GM12873 (cell line): ENCODE measurements at regions not wholly inside any gene's neighbourhood (a gene's known extent, or its start where the extent isn't known, plus 50 kb on each side); places are given as distances from the start of the nearest gene placed in this dataset.
A peak's percentile ranks its signal among the peaks of the same experiment; 100 is the strongest.

ENCODE experiments used
- CTCF ChIP-seq: IDR thresholded peaks from 2 replicates; pipeline ENCODE4 v1.5.1; 2012; ENCODE audit warnings: low read depth, mild to moderate bottlenecking, moderate library complexity, low read length, control low read depth; ENCODE audit not compliant: insufficient read depth; ENCODE audit errors: missing control alignments

- no peak for TF ChIP-seq CTCF
Observed at GRCh38 chr12:31817120-31817519, 88.3 kb upstream of the AMN1 start.

GRCh38 chr12:31815096-31815495 is 86.3 kb upstream of the AMN1 start:
- no peak for TF ChIP-seq CTCF

DNA sequence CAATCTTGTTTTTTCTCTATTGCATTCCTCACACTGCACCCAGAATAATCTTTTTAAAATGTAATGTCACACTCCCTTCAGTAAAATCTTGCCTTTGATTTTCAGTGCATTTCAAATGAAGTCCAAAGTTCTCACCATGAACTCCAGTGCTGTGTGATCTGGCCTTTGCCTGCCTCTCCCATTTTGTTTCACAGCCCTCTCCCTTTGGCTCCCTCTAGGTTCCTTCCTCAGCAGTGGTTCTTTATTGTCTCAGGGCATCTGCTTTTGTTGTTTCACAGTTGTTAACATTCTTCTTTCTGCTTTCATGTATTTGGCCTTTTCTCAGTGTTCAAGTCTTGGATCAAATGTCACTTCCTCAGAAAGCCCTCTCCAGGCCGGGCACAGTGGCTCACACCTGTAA is 84.5 kb upstream of the AMN1 start:
- peak; percentile 16 for TF ChIP-seq CTCF

- TF ChIP-seq CTCF: no peak
Observed at GRCh38 chr12:31807773-31808097, 78.9 kb upstream of the AMN1 start.

- no peak for TF ChIP-seq CTCF
Observed at GRCh38 chr12:31804185-31804504, 75.3 kb upstream of the AMN1 start.

DNA sequence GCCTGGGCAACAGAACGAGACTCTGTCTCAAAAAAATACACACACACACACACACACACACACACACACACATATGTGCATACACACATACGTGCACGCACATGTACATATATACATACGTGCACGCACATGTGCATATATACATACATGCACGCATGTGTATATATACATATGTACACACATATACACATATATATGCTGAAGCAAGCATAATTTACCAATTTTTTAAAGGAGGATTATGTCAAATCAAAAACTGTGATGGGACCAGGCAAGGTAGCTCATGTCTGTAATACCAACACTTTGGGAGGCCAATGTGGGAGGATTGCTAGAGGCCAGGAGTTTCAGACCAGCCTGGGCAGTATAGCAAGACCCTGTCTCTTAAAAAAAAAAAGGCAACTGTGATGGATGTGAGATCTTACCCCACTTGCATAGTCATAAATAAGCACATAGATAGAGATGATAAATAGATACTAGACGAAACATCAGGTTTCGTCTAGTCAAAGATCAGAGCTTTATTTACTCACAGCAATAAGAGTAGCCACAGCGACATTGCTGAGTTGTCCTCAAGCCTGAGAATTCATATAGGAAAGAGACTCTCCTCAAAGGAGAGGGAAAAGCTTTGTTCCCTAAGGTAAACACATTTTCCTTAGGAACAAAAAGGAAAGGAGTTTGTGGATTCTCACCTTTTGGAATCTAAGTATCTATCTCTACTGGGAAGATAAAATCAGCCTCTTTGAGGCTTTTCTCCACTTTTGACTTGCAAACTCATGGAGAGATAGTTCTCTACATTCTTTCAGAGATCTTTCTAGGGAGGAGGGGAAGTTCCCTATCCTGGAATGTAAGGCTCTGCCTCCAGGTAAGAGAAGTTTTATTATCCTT is 74.7 kb upstream of the AMN1 start:
- TF ChIP-seq CTCF: no peak

DNA sequence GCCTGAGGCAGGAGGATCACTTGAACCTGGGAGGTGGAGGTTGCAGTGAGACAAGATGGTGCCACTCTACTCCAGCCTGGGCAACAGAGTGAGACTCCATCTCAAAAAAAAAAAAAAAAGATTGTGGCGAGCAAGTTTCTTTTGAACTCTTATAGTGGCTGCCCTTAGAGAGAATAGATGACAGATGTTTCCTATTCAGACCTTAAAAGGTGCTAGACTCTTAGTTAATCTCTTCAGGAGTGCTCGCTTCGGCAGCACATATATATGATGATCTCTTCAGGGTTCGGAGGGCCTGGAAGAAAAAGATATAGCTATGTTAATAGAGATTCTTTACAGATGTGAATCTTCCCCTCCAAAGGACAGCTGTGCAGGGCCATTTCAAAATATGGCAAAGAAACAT is 73.1 kb upstream of the AMN1 start:
- no peak for TF ChIP-seq CTCF
